ENCODE measurements at regions not wholly inside any gene's neighbourhood (a gene's known extent, or its start where the extent isn't known, plus 50 kb on each side); places are given as distances from the start of the nearest gene placed in this dataset.

DNA sequence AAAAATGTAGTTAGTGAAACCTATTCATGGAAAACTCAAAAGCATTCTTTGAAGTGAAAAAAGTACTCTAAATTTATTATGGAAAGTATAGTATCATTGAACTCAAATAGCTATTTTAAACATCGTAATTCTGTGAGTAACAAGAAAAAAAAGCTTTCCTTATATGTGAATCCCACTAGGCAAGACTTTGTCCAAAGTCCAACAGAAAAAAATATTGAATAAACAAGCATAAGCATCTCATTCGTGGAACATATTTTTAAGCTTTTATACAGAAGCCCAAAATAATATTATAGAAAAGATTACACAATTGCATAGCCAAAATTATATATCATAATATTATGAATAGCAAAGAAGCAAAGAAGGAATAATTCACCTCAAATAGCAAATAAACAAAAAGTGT is 79.4 kb upstream of the IFNE start:
- DNase-seq (ENCODE audit: extremely low read depth, low read depth) = no peak

DNA sequence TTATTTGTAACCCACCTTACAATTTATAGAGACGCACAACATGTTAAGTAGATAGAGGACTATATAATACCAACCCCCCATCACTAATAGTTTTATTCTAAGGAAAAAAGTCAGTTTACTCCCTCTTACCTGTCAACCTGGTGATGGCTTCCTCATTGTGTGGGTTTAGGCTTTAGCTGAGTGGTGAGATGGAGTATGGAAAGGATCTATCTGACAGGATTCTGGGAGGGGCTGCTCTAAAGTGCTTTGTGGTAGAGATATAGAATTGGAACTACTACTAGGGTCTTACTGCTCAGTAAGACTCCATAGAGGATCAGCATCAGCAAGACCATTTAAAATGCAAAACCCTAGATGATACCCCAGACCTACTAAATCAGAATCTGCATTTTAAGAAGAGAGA is 82.1 kb upstream of the IFNE start:
- DNase-seq (ENCODE audit: extremely low read depth, low read depth) = no peak

DNA sequence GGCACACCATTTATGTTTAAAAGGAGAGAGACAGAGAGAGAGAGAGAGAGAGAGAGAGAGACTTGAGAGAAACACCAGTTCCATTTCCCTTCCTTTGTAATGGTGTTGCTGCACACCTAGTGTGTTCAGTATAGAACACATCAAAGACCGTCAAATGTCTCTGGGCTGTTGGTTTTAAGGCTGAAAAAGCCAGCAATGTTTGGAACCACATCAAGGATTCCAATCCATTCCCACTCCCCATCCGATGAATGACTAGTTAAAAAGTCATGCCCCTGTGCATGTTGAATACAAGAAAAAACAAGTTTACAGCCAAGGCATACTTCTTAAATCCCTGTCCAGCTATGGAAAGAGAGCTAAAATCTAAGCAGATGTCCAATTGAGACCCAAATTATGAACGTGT is 83.0 kb upstream of the IFNE start:
- no peak for DNase-seq (ENCODE audit: extremely low read depth, low read depth)

DNA sequence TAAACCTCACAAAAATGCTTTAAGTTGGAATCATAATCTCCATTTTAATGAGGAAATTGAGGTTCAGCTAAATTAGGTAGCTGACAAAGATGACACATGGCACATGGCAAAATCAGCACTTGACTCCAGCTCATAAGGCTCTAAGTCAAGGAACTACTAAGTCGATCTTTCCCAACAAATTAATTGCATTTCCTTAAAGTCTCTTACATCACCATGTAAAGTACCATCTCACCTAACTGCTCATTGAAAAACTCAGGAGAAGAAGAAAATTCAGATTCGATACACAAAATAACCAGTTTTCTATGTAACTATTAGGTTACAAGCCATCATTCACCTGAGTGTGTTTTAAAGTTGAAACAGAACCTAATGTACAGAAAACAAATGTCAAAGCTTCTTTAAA is 85.8 kb upstream of the IFNE start:
- DNase-seq (ENCODE audit: extremely low read depth, low read depth) = no peak

DNA sequence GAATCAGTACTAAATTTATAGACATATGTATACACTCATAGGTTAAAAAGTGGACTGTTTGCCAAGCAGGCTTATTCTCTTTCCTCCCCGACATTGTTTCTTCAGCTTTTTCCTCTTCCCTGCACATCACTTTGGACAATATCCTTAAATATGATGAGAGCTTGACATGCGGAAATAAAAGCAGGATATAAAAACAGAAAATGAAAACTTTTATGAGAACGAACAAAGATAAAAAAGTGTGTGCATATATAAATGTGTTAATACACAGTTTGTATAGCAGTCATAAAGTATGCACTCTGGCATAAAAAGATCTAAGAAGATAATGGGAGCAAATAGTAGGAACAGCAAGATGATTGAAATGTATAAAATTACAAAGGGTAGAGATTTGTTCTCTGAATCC is 86.4 kb upstream of the IFNE start:
- no peak for DNase-seq (ENCODE audit: extremely low read depth, low read depth)

GRCh38 chr9:21569721-21570120 is 87.6 kb upstream of the IFNE start:
- no peak for DNase-seq (ENCODE audit: extremely low read depth, low read depth)

DNA sequence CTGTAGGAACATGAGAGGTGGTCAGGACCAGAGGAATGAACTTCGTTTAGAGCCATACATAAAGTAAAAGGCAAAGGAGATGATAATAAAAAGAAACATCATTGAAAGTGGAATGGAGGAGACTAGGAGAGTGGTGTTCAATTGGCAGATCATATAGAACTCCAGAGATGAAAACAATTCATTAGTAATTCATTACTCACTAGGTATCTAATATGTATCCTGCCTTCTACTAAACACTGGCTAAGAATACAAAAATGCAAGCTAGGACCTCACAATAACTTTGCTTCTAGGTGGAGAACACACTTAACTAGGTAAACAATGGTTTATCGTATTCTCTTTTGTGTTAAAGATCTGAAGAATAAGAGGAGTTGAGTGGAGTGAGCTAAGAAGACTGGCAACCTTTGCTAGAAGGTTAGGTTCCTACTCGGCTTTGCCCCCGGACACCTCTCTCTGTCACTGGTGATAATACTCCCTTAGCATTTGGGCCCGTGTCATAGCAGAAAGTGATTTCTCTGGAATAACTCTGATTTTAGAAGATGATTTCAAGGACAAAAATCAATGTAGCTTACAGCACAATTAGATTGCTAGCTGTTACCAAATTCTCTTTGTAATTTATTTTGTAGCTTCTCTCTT is 88.6 kb upstream of the IFNE start:
- DNase-seq (ENCODE audit: extremely low read depth, low read depth) = no peak

DNA sequence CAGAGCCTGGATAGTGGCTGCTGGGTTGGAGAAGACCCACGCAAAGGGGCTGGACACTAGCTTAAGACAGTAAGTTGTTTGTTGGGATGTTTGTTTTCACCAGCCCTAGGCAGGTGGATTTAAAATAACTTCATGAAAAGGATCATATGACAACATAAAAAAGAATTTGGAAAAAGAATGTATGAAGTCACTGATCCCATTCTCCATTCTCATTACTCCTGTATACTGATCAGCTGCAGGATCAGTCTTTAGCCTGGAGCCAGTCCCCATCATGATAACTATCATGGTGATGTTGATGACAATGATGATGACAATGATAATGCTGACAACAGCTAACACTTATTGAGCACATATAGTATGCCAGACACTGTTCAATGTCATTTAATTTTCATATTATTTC is 92.1 kb upstream of the IFNE start:
- DNase-seq (ENCODE audit: extremely low read depth, low read depth) = no peak

- DNase-seq (ENCODE audit: extremely low read depth, low read depth) = peak; percentile 58
Observed at GRCh38 chr9:21576331-21577189, 94.4 kb upstream of the IFNE start.

DNA sequence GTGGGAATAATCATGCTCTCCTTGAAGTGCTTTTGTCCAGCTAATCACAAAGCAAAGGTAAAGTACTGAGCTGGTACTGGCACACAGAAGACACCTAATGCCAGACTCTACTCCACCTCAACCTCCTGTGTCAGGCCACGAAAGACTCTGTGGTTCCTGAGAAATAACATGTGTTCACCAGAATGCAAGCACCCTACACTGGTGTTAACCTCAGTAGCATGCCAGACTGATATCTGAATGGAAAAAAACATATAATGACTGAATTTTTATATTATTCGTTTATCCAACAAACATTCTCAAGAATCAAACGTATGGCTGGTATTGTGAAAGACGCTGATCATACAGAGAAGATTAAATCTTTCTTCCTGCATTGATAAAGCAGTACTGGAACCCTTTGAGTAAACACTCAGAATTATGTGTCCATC is 97.1 kb upstream of the IFNE start:
- no peak for DNase-seq (ENCODE audit: extremely low read depth, low read depth)

- no peak for DNase-seq (ENCODE audit: extremely low read depth, low read depth)
Observed at GRCh38 chr9:21579743-21580142, 97.6 kb upstream of the IFNE start.

DNA sequence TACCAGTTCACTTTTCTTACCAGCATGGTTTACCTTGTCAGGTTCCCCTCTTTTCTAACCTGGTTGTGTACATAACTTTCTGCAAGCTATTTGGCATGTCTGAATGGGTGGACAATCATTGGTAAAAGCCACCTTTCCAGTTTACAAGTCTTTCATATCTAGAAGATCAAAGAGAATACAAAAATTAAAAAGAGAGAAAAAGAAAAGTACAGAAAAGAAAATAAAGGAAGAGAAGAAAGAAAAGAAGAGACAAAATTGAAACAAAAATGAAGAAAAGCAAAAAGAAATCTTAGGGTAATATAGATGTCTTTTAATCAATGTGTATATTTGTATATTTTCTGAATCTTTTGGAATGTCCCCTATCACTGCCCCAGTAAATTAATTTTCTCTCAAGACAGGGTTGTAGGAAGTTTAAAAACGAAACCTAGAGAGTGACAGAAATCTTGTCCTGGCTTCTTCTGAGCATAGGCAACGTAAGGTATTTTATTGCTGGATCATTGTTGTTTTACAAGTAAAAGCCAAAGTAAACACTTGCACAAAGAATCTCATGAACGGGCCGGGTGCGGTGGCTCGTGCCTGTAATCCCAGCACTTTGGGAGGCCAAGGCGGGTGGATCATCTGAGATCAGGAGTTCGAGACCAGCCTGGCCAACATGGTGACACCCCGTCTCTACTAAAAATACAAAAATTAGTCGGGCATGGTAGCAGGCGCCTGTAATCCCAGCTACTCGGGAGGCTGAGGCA is 98.7 kb upstream of the IFNE start:
- DNase-seq (ENCODE audit: extremely low read depth, low read depth) = peak; percentile 79

- DNase-seq (ENCODE audit: extremely low read depth, low read depth) = no peak
Observed at GRCh38 chr9:21583628-21584377, 101.7 kb upstream of the IFNE start.

DNA sequence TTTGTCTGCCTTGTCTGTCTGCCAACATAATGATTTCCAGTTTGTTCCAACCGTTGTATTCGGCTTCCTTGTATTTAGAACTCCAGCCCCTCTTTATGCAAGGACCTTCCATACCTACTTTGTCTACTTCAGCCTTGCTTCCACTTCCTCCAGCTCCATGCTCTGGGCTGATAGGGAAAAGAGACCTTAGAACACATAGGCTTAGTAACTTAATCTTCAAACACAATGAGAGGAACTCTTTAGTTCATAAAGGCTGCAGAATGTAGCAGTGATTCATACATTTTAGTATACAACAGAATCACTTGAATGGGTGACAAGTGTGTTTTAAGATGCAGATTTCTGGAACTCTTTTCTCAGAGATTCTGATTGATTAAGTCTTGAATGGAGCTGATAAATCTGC is 102.8 kb upstream of the IFNE start:
- DNase-seq (ENCODE audit: extremely low read depth, low read depth) = no peak

DNA sequence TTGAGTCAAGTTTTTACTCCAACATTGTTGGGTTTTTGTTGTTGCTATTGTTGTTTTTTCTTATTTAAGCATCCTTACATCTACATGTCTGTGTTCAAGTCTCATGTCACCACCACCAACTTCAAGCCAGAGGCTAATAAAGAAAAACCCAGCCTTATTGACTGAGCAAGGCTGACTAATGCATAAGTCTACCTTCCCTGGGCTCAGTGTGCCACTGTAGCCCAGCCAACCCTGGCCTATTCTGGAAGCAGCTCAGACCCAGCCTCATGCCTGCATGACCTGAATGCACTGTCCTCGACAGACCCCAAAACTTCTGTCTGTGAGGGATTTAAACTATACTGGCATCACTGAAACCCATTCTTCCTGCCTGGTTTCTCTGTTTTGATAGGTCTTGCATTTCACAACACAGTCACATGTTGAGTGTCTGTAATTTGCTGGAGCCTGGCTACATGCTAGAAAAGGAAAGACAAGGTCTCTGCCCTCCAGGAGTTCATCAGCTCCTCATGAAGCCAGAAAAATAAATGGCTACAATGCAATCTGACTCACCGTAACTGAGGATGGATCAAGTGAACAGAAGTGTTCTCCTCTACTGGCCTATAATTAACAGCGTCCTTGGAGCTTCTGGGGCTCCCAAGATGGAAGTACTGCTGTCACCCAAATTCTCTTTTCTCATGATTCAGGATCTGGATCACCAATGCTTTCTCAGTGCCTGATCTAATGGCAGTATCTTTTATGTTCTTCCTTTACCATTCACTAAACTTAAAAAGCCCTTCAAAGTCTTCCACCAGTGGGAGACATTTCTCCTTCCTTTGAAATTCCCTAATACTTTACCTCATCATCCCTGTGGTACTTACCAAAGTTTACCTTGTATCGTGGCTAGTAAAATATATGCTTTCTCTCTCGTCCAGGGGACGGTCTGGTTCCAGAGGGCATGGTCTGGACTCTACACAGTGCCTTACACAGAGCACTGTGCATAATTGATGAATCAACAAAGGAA is 103.9 kb upstream of the IFNE start:
- no peak for DNase-seq (ENCODE audit: extremely low read depth, low read depth)

GRCh38 chr9:21589344-21590056 is 107.4 kb upstream of the IFNE start:
- DNase-seq (ENCODE audit: extremely low read depth, low read depth) = no peak

GRCh38 chr9:21590058-21590996 is 108.2 kb upstream of the IFNE start:
- no peak for DNase-seq (ENCODE audit: extremely low read depth, low read depth)

All from NCI-H460 (cell line).